Forelimb muscle (tissue), 1 donor: ENCODE measurements at regions not wholly inside any gene's neighbourhood (a gene's known extent, or its start where the extent isn't known, plus 50 kb on each side); places are given as distances from the start of the nearest gene placed in this dataset.
A peak's percentile ranks its signal among the peaks of the same experiment; 100 is the strongest.
"Not testable (repeated sequence)": the region's sequence is repeated elsewhere in the genome, so short reads cannot be mapped to it uniquely, and the experiment has no call there.

Experiments used
- DNase-seq: peaks from one replicate; pipeline ENCODE4 v3.0.0-alpha.2; 2013; ENCODE audit warnings: low read depth

DNA sequence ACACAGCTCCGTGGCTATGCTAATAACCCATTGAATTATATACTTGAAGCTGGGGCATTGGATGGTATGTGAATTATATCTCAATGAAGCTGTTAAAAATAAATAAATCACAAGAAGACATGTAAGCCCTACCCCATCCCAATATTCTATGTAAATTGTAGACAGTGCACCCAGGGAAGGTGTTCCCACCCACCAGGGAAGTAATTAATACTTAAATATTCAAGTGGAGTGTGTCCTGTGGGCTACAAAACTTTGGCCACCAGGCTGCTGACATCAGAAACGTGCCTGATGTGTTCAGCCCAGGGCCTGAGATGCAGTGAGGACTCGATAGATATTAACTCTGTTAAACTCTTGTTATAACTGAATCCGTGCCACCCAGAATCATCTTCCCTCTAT lies 240.4 kb upstream of the RREB1 start:
- DNase-seq, result no peak

DNA sequence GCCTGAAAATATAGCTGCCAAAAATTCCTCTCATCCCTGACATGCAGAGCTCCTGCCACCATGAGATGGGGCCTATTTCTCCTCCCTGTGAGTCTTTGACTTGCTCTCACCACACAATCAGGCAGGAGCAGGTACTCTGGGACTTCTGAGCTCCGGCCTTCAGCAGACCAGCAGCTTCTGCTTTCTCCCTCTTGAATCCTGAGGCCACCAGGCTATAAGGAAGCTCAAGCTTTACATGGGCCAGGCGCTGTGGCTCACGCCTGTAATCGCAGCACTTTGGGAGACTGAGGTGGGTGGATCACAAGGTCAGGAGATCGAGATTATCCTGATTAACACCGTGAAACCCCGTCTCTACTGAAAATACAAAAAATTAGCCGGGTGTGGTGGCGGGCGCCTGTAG lies 238.7 kb upstream of the RREB1 start:
- DNase-seq, result no peak

DNA sequence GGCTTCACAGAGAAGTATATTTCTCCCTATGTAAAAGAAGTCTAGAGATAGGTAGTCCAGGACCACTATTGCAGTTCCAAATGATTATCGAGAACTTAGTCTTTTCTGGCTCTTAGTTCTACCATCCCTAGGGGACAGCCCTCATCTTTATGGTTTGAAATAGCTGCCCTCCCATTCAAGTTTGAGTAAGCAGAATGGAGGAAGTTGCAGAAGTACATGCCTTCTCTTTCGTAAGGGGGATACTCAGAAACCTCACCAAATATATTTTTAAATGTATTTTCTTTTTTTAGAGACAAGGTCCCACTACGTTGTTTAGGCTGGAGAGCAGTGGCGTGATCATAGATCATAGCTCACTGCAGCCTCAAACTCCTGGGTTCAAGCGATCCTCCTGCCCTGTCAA lies 236.8 kb upstream of the RREB1 start:
- DNase-seq, result no peak

DNA sequence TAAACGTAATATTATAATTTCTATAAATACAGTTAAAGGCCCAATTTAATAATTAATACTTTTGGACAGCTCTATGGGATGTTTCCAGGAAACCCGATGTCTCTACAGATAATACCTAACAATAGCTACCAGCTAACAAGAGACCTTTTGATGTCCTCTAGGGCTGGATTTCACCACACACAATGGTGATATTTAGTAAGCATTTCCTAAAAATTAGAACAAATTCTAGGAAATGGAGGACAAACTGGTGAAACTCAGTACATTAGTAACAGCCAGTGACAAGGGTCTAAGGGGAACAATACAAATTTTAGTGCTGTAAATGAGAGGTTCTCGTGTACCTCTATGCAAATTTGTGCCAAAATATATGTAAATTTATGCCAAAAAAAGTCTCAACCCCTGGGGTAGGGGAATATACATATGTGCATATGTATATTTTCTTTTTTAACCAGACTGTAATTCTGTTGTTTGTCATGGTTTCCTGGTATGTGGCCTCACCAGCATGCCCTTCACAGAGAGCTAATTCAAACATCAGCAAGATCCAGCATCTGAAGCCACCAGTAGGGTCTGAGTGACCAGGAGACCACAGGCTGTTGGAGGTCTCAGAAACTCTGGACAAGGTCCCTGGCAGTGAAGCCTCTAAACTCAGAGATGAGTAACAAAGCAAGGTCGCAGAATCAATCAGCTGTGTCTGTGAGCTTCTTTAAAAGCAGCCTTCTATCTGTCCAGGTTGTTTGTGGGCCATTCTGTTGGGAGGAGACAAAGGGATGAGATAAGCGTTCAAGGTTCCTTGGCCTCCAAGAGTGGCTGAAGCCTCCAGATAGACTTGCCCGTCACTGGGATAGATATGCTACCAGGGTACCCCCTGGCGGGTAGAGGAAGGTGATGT lies 235.1 kb upstream of the RREB1 start:
- no peak for DNase-seq

DNA sequence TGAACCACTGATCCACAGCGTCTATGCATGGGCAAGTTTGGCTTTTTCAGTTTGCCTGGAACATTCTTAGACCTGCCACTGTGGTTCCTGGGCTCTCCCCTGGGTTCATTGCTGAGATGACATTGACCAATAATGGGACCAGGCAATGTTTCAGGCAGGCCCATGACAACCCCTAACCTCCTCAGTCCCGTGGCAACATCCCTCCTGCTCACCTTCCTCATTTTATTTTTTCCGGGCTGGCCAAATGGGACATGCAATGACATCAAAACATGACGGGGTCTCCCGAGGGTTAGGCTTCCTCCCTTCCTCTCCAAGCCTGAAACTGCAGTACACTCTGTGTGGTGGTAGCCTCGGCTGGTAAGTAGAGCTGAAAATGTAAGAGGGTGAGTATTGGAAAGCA lies 234.0 kb upstream of the RREB1 start:
- DNase-seq, result no peak

DNA sequence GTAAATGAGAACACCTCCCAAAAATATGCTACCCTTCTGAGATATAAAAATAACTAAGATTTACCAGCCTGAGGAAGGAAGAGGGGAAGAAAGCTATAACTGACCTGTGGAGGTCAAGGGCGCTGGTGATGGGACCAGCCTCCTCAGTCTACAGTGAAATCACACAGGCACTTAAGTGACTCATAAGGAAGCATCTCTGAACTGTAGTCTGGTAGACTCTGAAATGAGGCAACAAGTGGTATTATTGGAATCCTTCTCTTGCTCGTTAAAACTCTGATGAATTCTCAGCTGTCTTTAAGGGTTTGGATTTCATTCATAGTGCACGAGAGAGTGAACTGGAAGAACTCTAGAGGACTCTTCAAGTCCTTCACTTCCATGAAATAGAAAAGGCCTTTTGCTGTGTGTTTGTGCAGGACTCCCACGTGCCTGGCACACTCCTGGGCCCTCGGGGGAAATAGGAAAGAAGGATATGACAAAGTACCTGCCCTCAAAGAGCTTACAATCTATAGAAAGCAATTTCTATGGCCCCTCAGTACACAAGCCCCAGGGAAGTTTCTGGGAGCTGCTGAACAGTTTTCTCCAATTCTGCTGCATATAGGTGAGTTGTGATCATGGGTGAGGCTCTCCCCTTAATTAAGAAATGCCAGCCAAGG lies 231.8 kb upstream of the RREB1 start:
- no peak for DNase-seq

DNA sequence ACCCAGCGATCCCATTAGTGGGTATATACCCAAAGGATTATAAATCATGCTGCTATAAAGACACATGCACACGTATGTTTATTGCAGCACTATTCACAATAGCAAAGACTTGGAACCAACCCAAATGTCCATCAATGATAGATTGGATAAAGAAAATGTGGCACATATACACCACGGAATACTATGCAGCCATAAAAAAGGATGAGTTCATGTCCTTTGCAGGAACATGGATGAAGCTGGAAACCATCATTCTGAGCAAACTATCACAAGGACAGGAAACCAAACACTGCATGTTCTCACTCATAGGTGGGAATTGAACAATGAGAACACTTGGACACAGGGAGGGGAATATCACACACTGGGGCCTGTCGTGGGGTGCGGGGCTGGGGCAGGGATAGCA lies 230.0 kb upstream of the RREB1 start:
- not testable (repeated sequence) for DNase-seq

DNA sequence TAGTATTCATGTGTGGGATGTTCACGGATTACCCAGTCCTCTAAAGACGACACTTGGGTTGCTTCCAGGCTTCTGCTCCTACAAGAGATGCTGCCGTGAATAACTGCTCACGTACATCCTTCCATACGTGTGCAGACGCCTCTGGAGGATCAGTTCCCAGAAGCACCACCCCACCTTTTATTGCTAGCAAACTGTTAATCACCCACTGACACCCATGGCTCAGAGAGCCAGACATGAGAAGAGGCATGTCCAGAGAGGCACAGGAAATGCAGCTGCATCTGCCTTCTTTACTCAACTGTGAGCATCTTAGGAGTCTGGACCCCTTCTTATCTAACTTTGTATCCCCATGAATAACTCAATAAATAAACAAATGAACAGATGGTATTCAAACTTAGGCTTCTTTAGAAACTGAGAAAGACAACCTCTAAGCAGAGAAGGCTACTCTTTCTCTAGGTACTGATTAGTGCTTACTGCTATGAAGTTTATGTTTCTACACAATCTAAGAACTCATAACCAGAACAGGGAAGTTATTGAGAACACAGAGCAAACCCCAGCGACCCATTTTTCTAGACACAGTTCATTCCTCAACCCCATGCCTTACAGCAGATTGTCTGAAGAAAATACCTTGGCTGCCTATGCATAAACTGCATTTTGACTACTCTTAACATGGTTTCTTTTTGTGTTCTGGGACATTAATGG lies 228.7 kb upstream of the RREB1 start:
- no peak for DNase-seq

DNA sequence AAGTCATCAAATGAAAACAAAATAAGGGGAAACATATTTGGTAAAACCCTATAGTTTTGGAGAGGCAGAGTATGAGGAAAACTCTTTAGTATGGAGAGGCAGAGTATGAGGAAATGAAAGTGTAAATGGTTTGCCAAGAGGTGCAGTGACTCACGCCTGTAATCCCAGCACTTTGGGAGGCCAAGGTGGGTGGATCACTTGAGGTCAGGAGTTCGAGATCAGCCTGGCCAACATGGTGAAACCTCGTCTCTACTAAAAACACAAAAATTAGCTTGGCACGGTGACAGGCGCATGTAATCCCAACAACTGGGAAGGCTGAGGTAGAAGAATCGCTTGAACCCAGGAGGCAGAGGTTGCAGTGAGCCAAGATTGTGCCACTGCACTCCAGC lies 228.2 kb upstream of the RREB1 start:
- DNase-seq, result not testable (repeated sequence)

DNA sequence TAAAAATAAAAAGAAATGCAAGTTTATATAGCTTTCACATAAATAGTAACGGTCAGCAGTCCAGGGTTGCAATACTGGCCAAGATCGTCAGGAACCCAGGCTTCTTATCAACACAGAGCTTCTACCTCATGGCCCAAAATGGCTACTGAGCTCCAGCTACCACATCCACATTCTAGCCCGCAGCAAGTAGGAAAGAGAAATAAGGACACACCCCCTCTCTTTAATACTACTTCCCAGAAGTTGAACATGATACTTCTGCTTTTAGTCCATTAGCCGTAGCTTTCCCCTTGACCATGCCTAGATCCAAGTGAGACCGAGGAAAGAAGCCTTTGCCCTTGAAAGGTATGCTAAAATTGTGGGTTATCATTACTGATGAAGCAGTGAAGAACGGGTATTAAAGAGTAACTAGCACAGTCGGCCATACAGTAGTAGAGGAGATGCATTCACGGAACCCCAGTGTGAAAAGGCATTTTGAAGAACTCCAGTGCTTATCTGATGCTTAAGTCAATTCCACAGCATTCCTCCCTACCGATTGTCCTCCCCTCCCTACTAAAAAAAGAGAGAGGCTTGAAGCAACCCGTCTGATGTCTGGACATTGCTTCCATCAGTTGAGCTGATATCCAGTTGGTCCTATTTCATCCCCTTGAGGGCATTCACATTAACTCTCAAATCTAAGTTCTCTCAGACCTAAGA lies 226.9 kb upstream of the RREB1 start:
- no peak for DNase-seq

DNA sequence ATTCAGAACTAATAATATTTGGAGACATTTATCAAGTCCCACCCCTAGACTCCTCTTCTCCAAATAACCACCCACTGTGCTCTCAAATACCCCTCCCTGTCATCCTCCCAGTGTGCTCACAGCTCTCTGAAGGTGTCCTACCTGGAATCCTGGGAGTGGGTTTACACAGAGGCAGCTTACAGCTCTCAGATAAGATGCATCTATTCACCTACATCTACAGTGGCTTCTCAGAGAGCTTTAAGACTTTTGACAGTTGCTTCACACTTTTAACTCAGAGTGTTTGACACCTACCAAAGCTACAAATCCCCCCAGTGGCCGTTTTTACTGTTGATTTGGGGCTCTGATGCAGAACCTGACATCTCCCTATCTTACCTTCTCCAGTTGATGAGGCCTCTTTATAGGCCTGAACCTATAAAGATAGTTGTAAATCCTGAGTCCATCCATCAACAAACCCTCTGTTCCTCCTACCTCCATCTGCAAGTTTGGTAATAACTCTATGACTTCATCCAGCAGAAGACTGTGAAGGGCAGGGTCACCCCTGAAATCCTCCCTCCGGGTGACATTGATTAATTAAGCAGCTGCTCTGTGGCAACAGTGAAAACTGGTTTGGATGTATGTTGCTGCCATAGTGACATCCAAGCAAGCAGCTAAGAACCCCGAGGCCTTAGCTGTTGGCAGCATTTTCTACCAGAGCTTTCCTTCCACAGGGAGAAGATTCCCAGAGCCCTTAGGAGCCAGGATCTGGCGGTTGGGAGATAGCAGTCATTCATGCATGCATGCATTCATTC lies 226.1 kb upstream of the RREB1 start:
- no peak for DNase-seq

DNA sequence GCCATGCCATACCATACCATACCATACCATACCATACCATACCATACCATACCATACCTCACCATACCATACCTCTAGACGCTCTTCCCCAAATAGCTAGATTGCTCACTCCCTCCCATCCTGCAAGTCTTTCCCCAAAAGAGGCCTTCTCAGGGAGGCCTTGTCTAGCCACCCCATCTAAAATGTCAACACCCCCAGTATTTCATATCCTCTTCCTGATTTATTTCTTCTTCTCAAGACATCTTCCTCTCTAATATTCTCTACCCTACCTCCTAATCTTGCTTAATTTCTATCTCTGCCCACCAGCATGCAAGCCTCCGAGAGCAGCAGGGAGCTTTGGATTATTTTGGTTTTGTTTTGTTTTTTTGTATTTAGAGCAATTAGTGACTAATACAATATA lies 225.2 kb upstream of the RREB1 start:
- DNase-seq, result no peak

DNA sequence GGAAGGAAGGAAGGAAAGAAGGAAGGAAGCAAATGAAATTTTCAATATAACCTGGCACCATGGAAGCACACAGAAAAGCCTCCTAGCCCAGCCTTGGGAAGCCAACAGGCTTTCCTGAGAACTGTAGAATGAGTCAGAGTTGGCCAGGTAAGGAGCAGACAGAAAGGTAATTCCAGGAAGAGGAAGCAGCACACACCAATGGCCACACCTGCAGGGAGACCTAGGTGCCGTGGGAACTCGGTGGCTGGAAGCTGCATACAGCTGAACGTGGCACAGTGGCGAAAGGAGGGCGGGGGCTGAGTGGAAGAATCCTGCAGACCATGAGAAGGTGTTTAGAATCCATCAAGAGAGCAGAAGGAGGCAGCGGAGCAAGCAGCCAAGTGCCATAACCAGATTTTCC lies 224.8 kb upstream of the RREB1 start:
- no peak for DNase-seq

DNA sequence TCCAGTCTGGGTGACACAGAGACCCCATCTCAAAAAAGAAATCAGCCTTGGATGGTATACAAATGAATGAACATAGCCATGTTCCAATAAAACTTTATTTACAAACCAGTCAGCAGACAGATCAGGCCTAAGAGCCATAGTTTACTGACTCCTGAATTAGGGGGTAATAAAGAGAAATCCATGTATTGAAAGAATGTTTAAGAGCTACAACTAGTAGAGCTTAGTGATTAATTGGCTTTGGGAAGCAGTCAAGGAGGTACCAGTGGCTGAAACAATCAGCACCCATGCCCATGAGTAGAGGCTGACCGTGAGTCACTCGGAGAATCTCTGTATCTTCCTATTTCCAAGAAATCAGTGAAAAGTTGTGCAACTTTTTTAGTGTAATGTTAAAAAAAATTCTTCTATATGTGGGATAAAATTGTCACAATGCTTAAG lies 223.6 kb upstream of the RREB1 start:
- no peak for DNase-seq

DNA sequence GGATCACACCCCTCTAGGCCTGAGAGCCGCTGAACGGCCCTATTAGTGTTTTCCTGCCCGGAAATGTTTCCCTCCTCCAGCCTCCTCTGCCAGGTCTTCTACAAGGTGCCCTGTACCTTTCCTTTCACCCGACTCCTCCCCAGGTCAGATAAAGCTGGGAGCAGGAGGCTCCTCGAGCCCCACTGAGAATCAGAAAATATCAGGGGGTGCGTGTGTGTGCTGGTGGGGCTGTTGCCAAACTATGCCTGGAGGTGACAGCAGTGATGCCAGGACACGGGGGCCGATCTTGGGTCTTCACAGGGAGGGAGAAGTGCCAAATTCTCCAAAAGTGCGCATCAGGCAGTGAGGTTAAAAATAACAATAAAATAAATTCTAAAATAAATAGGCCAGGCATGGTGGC lies 222.8 kb upstream of the RREB1 start:
- DNase-seq, result no peak

DNA sequence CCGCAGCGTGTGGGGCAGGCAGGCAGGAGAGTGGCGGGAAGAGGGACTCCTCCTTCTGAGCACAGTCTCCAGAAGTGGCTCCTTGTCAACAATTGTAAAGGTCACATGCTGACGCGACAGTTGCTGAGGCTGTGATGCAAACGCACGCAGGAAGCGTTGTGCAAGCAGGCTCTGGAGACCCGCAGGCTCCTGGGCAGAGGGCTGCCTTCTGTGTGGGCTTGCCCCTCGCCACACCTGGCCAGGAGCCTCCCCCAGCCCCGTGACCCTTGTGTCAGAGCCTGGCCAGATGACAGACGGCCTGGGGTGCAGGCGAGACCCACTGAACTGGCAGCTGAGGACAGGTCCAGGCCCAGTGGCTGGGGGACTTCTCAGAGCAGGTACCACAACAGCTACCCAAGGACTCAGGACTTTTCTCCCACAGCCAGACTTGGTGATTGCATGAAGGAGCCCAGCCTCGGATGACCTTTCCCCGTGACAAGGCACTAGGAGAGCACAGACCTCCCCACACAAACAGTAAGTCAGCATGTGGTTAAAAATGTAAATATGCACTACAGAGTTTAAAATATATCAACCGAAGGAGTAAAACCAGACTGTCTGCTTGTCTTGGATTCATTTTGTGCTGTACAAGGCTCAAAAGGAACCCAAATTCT lies 222.1 kb upstream of the RREB1 start:
- peak; percentile 41 for DNase-seq

DNA sequence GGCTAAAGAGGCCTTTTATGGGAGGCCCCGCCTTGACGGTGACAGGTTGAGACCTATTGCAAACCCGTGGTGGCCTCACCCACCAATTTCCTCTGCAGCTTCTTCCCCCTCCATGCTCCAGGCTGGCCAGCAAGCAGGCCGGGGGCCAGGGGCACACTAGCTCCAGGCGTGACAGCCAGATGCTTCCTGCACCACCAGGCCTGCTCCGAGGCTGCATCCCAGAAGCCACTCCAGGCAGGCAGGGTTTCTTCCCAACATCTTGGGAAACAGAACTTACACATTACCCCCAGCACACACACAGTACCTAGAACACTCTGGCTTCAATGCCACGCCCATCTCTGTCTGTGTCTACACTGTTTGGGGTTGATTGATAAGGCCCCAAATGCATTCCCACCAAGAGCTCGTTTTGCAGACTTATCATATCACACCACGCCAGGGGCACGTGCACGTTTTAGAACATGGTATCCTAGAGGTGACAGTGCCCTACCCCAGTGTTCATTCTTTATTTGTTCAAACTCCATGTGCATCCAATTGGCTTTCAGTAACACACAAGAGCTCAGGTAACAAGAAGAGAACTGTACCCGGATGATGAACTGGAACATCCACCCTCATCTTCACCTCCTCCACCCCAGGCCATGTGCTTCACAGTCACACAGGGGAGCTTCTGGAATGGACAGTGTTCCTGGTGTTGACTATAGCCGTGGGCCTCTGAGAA lies 221.4 kb upstream of the RREB1 start:
- DNase-seq, result no peak

DNA sequence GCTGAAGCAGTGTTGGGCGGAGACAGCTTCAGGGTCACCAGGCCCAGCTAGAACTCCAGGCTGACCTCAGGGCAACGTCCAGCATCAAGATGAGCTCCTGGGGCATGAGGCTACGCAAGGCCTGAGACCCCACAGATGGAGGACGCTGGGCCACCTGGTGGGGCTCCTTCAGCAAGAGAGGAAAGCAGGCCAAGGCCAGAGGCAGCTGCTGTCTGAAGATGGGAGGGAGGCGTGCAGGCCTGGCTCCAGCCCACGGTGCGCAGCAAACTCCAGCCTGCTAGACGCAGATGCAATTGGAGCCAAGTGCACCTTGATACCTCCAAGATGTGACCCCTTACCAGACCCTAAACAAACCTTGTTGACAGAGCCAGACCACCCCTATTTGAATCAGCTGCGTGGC lies 220.9 kb upstream of the RREB1 start:
- no peak for DNase-seq

DNA sequence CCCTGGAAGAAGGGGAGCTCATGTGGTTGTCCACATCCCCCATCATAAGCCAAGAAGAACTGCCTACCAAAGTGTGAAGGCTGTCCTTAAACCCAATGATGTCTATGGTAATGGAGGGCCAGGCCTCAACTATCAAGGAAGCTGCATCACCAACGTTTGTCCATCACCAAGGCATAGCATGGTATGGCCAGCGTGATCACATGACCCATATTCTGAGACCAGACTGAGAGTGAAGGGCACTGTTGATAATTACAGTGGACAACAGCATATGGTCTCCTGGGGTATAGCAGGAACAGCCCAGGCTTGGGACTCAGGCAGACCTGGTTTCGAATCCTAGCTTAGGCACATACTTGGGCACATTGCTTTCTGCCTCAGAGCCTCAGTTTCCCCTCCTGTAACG lies 218.2 kb upstream of the RREB1 start:
- no peak for DNase-seq

DNA sequence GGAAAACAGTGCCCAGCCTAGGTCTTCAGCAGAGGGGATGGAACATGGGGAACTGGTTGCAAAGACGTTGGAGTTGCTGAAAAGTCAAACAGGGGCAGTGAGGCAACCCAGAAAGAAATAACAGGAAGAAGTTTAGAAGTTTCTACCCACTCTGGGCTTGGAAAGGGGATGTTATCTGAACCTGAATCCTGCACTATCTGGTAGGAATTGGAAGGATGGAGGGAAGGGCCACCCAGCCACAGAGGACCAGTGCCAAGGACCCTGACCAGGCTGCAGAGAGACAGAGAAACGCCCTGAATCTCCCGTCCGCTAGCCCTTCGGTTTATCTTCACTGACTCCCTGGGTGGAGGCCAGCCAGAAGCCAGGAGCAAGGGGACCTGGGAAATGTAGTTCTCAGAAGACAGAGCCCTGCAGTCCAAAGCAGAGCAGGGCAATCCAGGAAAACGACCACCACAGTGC lies 217.3 kb upstream of the RREB1 start:
- no peak for DNase-seq
